ENCODE measurements at regions not wholly inside any gene's neighbourhood (a gene's known extent, or its start where the extent isn't known, plus 50 kb on each side); places are given as distances from the start of the nearest gene placed in this dataset.
A peak's percentile ranks its signal among the peaks of the same experiment; 100 is the strongest.

GRCh38 chr17:77647531-77647930 is 311.0 kb upstream of the TNRC6C start:
- DNase-seq (ENCODE audit: low read depth in 2 of 2), result no peak

DNA sequence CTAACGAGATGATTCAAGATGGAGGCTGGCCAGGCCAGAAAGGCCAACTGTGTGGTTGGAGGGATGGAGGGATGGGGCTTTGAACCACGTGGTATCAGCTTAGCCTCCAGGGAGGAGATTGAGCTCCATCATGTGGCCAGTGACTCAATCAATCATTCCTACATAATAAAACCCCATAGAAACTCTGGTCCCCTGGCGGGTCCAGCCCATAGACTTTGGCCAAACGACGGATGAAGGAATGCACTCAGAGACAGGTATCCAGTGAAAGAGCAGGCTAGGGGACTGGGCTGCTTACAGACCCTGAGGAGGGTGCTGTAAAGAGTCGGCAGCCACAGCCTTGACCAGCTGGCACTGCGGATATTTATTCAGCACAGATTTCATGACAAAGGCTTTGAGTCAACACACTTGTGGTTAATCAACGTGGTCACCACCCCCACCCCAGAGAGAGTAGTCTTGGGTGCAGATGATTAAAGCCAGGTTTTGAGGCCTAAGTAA is 308.7 kb upstream of the TNRC6C start:
- no peak for DNase-seq (ENCODE audit: low read depth in 2 of 2)

DNA sequence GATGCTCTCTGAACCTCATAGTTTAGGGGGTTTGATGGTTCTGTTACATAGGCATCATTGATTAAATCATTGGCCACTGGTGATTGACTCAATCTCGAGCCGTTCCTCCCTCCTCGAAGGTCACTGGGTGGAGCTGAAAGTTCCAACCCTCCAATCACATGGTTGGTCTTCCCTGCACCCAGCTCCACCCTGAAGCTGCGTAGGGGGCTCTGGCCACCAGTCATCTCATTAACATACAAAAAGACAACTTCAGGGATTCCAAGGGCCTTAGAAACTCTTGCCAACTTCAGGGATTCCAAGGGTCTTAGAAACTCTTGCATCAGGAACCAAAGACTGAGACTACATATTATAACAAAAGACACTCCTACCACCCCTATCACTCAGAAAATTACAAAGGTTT is 306.5 kb upstream of the TNRC6C start:
- no peak for DNase-seq (ENCODE audit: low read depth in 2 of 2)

GRCh38 chr17:77654296-77654695 is 304.2 kb upstream of the TNRC6C start:
- DNase-seq (ENCODE audit: low read depth in 2 of 2), result no peak

GRCh38 chr17:77654850-77655249 is 303.7 kb upstream of the TNRC6C start:
- no peak for DNase-seq (ENCODE audit: low read depth in 2 of 2)

DNA sequence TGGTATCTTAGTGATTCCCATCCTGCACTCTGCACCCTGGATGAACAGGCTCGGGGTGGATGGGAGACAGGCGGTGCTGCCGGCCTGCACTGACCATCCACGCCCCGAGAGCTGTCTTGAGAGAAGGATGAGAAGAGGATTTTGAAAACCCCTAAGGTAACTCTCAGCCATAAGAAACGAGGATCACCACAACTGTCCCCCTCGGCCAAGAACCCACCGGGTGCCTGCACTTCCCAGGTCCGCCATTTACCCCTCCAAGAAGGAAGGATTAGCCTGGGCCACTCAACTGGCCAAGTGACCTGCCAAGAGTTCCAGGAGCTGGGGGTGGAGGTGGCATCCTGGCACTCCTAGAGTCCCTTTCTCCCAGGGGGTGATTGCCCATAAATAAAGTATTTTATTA is 302.4 kb upstream of the TNRC6C start:
- DNase-seq (ENCODE audit: low read depth in 2 of 2), result no peak

DNA sequence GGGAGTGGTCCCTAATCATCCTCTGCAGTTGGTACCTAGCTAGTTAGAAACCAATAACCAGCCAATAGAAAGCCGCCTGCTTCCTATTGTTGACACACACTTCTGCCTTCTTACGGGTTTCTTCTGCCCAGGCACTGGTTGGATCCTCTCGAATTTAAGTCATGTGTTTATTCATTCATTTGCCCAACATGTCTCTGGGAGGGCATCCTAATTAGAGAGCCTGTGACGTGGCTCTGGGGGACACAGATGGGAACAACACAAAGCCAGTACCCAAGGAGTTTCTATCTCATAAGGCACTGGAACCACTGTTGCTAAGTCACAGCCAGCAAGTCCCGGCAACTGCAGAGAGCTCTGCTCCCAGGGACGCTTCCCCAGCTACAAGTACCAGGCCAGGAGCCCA is 300.7 kb upstream of the TNRC6C start:
- no peak for DNase-seq (ENCODE audit: low read depth in 2 of 2)

DNA sequence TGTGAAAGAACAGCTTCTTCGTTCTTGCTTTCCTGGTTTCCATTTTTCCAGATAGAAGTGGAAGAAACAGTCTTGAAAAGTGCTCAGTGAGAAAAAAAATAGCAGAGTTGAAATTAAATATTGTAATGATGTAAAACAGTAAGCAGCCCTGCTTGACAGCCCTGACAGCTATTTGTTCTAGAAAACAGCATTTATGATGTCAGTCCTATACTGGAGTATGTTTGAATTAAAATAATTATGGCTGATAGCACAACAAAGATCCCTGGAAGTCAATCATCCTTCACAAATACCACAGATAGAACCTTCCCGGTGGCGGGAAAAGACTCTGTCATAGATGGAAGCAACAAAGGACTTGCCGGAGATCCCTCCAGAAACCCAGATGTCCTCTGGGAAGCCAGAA is 298.0 kb upstream of the TNRC6C start:
- no peak for DNase-seq (ENCODE audit: low read depth in 2 of 2)

DNA sequence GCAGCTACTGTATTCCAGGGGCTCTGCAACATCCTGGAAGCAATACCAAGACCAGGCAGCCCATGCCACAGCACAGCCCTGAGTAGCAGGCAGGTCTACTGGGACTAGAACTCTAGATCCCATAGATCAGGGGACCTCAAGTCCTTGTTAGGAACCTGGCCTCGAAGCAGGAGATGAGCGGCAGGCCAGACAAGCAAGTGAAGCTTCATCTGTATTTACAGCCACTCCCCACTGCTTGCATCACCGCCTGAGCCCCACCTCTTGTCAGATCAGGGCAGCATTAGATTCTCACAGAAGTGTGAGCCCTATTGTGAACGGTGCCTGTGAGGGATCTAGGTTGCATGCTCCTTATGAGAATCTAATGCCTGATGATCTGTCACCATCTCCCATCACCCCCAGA is 295.7 kb upstream of the TNRC6C start:
- no peak for DNase-seq (ENCODE audit: low read depth in 2 of 2)

DNA sequence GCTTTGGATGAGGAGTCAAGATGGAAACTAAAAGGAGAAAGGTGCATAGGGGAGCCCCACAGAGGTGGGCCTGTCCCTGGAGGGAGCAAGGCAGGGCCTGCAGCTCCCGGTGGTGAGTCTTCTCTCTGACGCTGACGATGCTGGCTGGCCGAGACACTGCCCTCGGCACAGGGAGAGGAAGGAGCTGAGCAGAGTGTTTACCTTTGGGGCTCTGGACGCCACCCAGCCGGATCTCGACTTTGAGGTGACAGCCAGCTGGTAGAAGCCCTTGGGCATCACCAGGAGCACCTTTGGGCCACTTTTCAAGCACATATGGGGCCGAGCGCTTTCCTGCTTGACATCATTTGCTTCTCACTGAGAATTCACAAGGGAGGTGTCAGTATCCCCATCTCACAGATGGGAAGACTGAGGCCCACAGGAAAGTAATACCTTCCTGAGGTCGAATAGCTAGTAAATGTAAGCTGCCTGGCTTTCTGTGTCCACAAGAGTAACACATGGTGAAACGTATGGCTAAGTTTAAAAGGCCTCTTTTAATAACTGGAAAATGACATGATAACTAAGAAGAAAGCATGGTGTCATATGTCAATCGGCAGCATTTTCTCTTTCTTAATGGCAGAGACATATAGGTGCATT is 294.3 kb upstream of the TNRC6C start:
- DNase-seq (ENCODE audit: low read depth in 2 of 2), result no peak

DNA sequence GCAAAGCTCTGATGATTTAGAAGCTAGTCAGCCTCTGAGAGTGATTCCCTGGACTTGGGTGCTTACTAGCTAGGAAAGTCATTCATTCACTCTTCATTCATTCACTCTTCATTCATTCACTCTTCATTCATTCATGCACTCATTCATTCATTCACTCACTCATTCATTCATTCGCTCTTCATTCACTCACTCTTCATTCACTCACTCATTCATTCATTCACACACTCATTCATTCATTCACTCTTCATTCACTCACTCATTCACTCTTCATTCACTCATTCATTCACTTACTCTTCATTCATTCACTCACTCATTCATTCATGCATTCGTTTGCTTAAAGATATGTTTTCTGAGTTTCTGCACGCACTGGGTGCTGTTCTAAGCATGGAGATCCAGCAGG is 292.7 kb upstream of the TNRC6C start:
- DNase-seq (ENCODE audit: low read depth in 2 of 2), result no peak

DNA sequence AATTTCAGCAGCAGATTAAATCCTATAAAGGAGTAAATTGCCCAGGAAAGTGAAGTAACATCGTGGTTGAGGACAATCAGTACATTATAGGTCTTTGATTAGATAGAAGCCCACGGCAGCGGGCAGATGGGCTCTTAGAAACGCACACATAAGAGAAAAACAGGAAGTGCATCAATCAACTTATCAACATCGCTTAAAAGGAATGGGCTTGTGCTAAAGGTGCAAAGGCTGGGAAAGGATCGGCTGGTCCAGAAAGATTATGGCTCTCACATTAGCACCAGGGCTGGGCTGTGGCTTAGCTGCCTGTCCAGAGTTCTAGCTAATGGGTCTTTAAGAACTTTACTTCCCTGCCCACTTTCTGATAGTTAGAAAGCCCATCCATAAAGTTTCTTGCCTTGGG is 292.0 kb upstream of the TNRC6C start:
- no peak for DNase-seq (ENCODE audit: low read depth in 2 of 2)

DNA sequence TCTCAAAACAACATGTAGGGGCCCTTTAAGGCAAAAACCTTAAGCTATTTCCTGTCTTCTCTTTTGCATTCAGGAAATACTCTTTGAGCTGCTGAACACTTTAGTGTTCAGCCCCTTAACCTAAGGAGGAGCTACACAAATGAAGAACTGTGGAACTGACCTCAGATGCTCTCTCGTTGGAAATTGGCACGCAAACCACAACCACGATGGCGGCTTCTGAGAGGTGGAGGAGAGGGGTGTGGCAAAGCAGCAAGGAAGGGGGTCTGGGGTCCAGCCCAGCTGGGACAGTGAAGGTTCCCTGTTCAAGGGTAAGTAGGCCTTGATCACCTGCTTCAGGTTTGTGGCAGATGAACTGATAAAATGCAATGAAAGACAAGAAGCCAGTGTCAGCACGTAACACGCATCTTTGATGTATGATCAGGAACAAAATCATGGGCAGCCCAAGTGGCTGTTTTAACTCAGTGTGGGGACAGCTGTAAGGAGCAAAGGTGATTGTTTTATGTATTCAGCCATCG is 291.6 kb upstream of the TNRC6C start:
- DNase-seq (ENCODE audit: low read depth in 2 of 2), result no peak

GRCh38 chr17:77667478-77667877 is 291.0 kb upstream of the TNRC6C start:
- DNase-seq (ENCODE audit: low read depth in 2 of 2), result no peak

DNA sequence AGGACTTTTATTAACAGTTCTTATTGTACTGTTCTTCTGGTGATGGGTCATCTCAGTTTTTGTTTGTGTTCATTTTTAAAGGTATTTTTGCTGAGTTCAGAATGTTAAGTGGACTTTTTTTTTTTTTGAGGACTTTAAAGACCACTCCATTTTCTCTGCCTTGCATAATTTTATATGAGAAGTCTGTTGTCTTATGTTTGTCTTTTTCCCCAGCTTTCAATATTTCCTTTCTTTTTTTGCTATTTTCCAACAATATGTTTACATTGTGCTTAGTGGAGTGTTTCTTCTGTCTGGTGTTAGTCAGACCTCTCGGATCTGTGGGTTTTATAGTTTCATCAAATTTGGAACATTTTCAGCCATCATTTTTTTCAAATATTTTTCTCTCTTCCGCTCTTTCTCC is 290.0 kb upstream of the TNRC6C start:
- no peak for DNase-seq (ENCODE audit: low read depth in 2 of 2)

DNA sequence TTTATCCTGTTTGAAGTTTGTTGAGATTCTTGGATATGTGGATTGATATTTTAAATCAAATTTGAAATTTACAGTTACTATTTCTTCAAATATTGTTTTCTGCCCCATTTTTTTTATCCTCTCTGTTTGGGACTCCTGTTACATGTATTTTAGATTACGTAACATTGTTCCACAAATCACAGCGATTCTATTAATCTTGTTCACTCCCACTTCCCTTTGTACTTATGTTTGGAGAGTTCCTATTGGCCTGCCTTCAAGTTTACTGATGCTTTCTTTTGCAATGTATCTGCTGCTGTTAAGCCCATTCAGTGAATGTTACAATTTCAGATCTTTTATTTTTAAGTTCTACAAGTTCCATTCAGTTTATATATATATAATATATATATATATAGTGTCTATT is 288.3 kb upstream of the TNRC6C start:
- DNase-seq (ENCODE audit: low read depth in 2 of 2), result no peak

- DNase-seq (ENCODE audit: low read depth in 2 of 2), result no peak
These were observed 284.1 kb upstream of the TNRC6C start for GRCh38 chr17:77674358-77674757.

- no peak for DNase-seq (ENCODE audit: low read depth in 2 of 2)
These were observed 283.1 kb upstream of the TNRC6C start for GRCh38 chr17:77675411-77675810.

DNA sequence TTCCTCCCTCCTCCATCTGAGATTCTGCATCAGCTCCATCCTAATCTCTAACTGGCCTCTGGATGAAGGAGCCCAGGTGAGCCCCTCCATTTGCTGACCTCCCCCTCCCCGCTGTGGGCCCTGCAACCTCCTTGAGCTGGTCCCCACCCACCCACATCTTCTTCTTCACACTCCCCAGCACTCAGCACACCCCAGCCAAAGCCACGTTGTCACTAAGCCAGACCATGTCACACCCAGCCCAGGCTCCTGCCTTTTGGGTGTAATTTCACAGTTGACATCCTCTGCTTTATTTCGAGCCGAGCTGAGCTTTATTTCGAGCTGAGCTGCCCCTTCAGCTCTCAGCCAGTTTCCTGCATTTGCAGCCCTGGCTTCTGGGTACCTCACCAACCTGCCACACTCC is 282.7 kb upstream of the TNRC6C start:
- DNase-seq (ENCODE audit: low read depth in 2 of 2), result no peak

DNA sequence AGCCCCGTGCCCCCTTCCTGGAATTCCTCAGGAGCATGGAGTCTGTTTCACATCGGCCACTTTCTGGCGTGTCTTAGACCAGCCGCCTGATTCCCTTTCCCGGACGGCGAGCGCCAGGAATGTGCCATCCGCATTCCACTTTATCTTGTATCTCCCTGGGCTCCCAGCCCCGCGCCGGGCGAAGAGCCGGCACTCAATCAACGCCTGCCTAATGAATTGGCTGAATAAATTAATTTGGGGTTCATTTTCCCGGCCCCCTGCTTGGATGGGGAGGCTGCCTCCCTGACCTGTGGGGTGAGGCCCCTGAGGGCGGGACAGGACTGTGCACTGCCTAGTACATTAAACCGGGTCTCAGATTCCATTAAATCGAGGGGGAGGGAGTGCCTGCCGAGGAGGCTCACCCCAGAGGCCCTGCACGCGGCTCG is 282.3 kb upstream of the TNRC6C start:
- DNase-seq (ENCODE audit: low read depth in 2 of 2), result no peak

GRCh38 chr17:77677211-77677610 is 281.3 kb upstream of the TNRC6C start:
- DNase-seq (ENCODE audit: low read depth in 2 of 2), result peak; percentile 15 to 20

DNA sequence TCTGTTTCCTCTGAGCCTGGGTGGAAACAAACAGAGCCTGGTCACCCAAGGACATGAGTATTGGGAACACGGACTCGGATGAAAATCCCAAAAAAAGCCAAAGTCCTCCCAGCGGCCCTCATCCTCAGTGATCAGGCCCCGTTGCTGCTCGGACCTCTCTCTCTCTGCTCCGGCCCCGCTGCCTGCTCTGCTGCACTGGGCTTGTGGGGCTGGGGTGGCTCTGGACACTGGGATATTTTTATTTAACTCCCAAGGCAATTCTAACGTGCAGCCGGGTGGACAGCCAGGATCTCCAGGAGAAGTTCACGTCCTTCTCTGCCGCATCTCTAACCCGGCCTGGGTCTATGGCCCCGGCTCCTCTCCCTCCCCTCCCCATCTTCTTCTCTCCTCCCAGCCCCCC is 280.9 kb upstream of the TNRC6C start:
- no peak for DNase-seq (ENCODE audit: low read depth in 2 of 2)

GRCh38 chr17:77679589-77679988 is 278.9 kb upstream of the TNRC6C start:
- DNase-seq (ENCODE audit: low read depth in 2 of 2), result no peak

DNA sequence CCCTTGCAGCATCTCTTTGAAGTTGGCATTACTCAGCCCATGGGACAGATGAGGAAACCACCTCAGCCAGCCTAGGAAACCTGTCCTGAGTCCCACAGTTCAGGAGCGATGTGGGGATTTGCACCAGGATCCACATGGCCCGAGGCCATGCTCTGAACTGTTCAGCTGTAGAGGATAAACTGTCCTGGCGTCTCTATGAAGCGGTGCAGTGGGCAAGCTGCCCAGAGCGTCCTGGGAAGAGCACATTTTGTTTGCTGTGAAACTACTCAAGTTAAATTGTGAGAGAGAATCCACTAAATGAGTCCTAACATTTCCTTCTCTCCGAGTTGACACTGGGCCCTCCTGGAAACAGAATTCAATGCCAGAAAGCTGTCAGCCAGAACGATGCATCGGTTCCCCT is 276.6 kb upstream of the TNRC6C start:
- DNase-seq (ENCODE audit: low read depth in 2 of 2), result no peak

Data from fibroblast of skin of left biceps (primary cell).